ENCODE measurements at regions not wholly inside any gene's neighbourhood (a gene's known extent, or its start where the extent isn't known, plus 50 kb on each side); places are given as distances from the start of the nearest gene placed in this dataset.

- H3K27ac Mint-ChIP-seq: no peak overlapping the region
- H3K4me3 Mint-ChIP-seq: no peak overlapping the region
- ChIA-PET CTCF (no interaction called here), POLR2A (no interaction called here)
- H3K27me3 Mint-ChIP-seq (ENCODE audit: low read depth): no peaks in the 10 kb centered on the region
- DNase-seq: no peak
- ATAC-seq: no peak
- no peaks in the 10 kb centered on the region for H3K36me3 Mint-ChIP-seq (ENCODE audit: low read depth)
- no peaks in the 10 kb centered on the region for H3K9me3 Mint-ChIP-seq (ENCODE audit: insufficient read depth)
- H3K4me1 Mint-ChIP-seq (ENCODE audit: low read depth): no peaks in the 10 kb centered on the region
Measured at GRCh38 chr18:78517328-78517727, 462.3 kb upstream of the SALL3 start.

GRCh38 chr18:78517973-78518372 is 461.6 kb upstream of the SALL3 start:
- ChIA-PET POLR2A (no interaction called here), CTCF (no interaction called here)
- H3K36me3 Mint-ChIP-seq (ENCODE audit: low read depth): no peaks in the 10 kb centered on the region
- no peaks in the 10 kb centered on the region for H3K27me3 Mint-ChIP-seq (ENCODE audit: low read depth)
- H3K9me3 Mint-ChIP-seq (ENCODE audit: insufficient read depth): no peaks in the 10 kb centered on the region
- ATAC-seq: no peak
- H3K4me3 Mint-ChIP-seq: no peak overlapping the region
- no peak overlapping the region for H3K27ac Mint-ChIP-seq
- DNase-seq: no peak
- no peaks in the 10 kb centered on the region for H3K4me1 Mint-ChIP-seq (ENCODE audit: low read depth)

GRCh38 chr18:78518805-78519204 is 460.8 kb upstream of the SALL3 start:
- POLR2A ChIA-PET: no interaction called here
- DNase-seq (no peak), ATAC-seq (no peak)
- Mint-ChIP-seq H3K9me3 (ENCODE audit: insufficient read depth) (no peaks in the 10 kb centered on the region), H3K27ac (no peak overlapping the region), H3K4me1 (ENCODE audit: low read depth) (no peaks in the 10 kb centered on the region), H3K27me3 (ENCODE audit: low read depth) (no peaks in the 10 kb centered on the region), H3K4me3 (no peak overlapping the region), H3K36me3 (ENCODE audit: low read depth) (no peaks in the 10 kb centered on the region)
- CTCF ChIA-PET: no interaction called here

GRCh38 chr18:78519394-78520062 is 460.1 kb upstream of the SALL3 start:
- DNase-seq: no peak
- Mint-ChIP-seq H3K27ac (no peak overlapping the region), H3K9me3 (ENCODE audit: insufficient read depth) (no peaks in the 10 kb centered on the region), H3K4me1 (ENCODE audit: low read depth) (no peaks in the 10 kb centered on the region), H3K27me3 (ENCODE audit: low read depth) (no peaks in the 10 kb centered on the region), H3K36me3 (ENCODE audit: low read depth) (no peaks in the 10 kb centered on the region), H3K4me3 (no peak overlapping the region)
- ATAC-seq: no peak
- ChIA-PET POLR2A (no interaction called here), CTCF (no interaction called here)

- no peak for DNase-seq
- POLR2A ChIA-PET: no interaction called here
- no peaks in the 10 kb centered on the region for H3K4me1 Mint-ChIP-seq (ENCODE audit: low read depth)
Measured at GRCh38 chr18:78521136-78521535, 458.5 kb upstream of the SALL3 start.

GRCh38 chr18:78521744-78522143 is 457.9 kb upstream of the SALL3 start:
- Mint-ChIP-seq H3K4me3 (no peak overlapping the region), H3K9me3 (ENCODE audit: insufficient read depth) (no peaks in the 10 kb centered on the region), H3K4me1 (ENCODE audit: low read depth) (no peaks in the 10 kb centered on the region), H3K27ac (no peak overlapping the region), H3K27me3 (ENCODE audit: low read depth) (no peaks in the 10 kb centered on the region), H3K36me3 (ENCODE audit: low read depth) (no peaks in the 10 kb centered on the region)
- POLR2A ChIA-PET: no interaction called here
- no peak for DNase-seq
- CTCF ChIA-PET: no interaction called here
- no peak for ATAC-seq

More at GRCh38 chr18:78521136-78521535, 458.5 kb upstream of the SALL3 start:
- no peaks in the 10 kb centered on the region for H3K9me3 Mint-ChIP-seq (ENCODE audit: insufficient read depth)
- H3K27me3 Mint-ChIP-seq (ENCODE audit: low read depth): no peaks in the 10 kb centered on the region
- no peak overlapping the region for H3K4me3 Mint-ChIP-seq
- no peak overlapping the region for H3K27ac Mint-ChIP-seq
- no peaks in the 10 kb centered on the region for H3K36me3 Mint-ChIP-seq (ENCODE audit: low read depth)
- no peak for ATAC-seq
- CTCF ChIA-PET: no interaction called here

- ATAC-seq: no peak
- POLR2A ChIA-PET: no interaction called here
- CTCF ChIA-PET: no interaction called here
- no peak for DNase-seq
- Mint-ChIP-seq H3K36me3 (ENCODE audit: low read depth) (no peaks in the 10 kb centered on the region), H3K4me3 (no peak overlapping the region), H3K27me3 (ENCODE audit: low read depth) (no peaks in the 10 kb centered on the region), H3K9me3 (ENCODE audit: insufficient read depth) (no peaks in the 10 kb centered on the region), H3K27ac (no peak overlapping the region), H3K4me1 (ENCODE audit: low read depth) (no peaks in the 10 kb centered on the region)
Measured at GRCh38 chr18:78522507-78522906, 457.1 kb upstream of the SALL3 start.

GRCh38 chr18:78523850-78524249 is 455.8 kb upstream of the SALL3 start:
- DNase-seq: no peak
- POLR2A ChIA-PET: no interaction called here
- H3K9me3 Mint-ChIP-seq (ENCODE audit: insufficient read depth): no peaks in the 10 kb centered on the region
- H3K27me3 Mint-ChIP-seq (ENCODE audit: low read depth): no peaks in the 10 kb centered on the region
- CTCF ChIA-PET: no interaction called here
- H3K4me1 Mint-ChIP-seq (ENCODE audit: low read depth): no peaks in the 10 kb centered on the region
- no peak overlapping the region for H3K27ac Mint-ChIP-seq
- ATAC-seq: no peak
- H3K36me3 Mint-ChIP-seq (ENCODE audit: low read depth): no peaks in the 10 kb centered on the region
- no peak overlapping the region for H3K4me3 Mint-ChIP-seq

- Mint-ChIP-seq H3K27ac (no peak overlapping the region), H3K27me3 (ENCODE audit: low read depth) (no peaks in the 10 kb centered on the region), H3K4me3 (no peak overlapping the region), H3K36me3 (ENCODE audit: low read depth) (no peaks in the 10 kb centered on the region), H3K9me3 (ENCODE audit: insufficient read depth) (no peaks in the 10 kb centered on the region), H3K4me1 (ENCODE audit: low read depth) (no peaks in the 10 kb centered on the region)
- CTCF ChIA-PET: interaction anchor here (0.7 kb wide), 1 partner anchor 60 kb away, joined by 3 read pairs; no protein-coding TSS in a partner anchor
- DNase-seq: no peak
- ATAC-seq: no peak
- POLR2A ChIA-PET: no interaction called here
Measured at GRCh38 chr18:78525366-78526111, 454.1 kb upstream of the SALL3 start.

GRCh38 chr18:78526275-78526674 is 453.3 kb upstream of the SALL3 start:
- Mint-ChIP-seq H3K4me3 (no peak overlapping the region), H3K9me3 (ENCODE audit: insufficient read depth) (no peaks in the 10 kb centered on the region), H3K4me1 (ENCODE audit: low read depth) (no peaks in the 10 kb centered on the region), H3K27ac (no peak overlapping the region), H3K36me3 (ENCODE audit: low read depth) (no peaks in the 10 kb centered on the region), H3K27me3 (ENCODE audit: low read depth) (no peaks in the 10 kb centered on the region)
- ChIA-PET POLR2A (no interaction called here), CTCF (interaction anchor here (0.7 kb wide), 1 partner anchor 61 kb away, joined by 3 read pairs; no protein-coding TSS in a partner anchor)
- ATAC-seq (no peak), DNase-seq (no peak)

GRCh38 chr18:78526923-78527711 is 452.5 kb upstream of the SALL3 start:
- H3K27ac Mint-ChIP-seq: no peak overlapping the region
- POLR2A ChIA-PET: no interaction called here
- CTCF ChIA-PET: no interaction called here
- no peaks in the 10 kb centered on the region for H3K36me3 Mint-ChIP-seq (ENCODE audit: low read depth)
- no peak for ATAC-seq
- no peak overlapping the region for H3K4me3 Mint-ChIP-seq
- no peaks in the 10 kb centered on the region for H3K4me1 Mint-ChIP-seq (ENCODE audit: low read depth)
- no peaks in the 10 kb centered on the region for H3K27me3 Mint-ChIP-seq (ENCODE audit: low read depth)
- no peaks in the 10 kb centered on the region for H3K9me3 Mint-ChIP-seq (ENCODE audit: insufficient read depth)
- no peak for DNase-seq

GRCh38 chr18:78527984-78528383 is 451.6 kb upstream of the SALL3 start:
- ATAC-seq (no peak), DNase-seq (no peak)
- H3K9me3 Mint-ChIP-seq (ENCODE audit: insufficient read depth): no peaks in the 10 kb centered on the region
- no peak overlapping the region for H3K4me3 Mint-ChIP-seq
- POLR2A ChIA-PET: no interaction called here
- no peaks in the 10 kb centered on the region for H3K27me3 Mint-ChIP-seq (ENCODE audit: low read depth)
- H3K27ac Mint-ChIP-seq: no peak overlapping the region
- CTCF ChIA-PET: no interaction called here
- H3K4me1 Mint-ChIP-seq (ENCODE audit: low read depth): no peaks in the 10 kb centered on the region
- H3K36me3 Mint-ChIP-seq (ENCODE audit: low read depth): no peaks in the 10 kb centered on the region

Measured in activated CD8-positive, alpha-beta T cell treated with anti-CD3 and anti-CD28 coated beads, Interleukin-2, amount 10 ng/mL, durations not matched to agents 7 days and 5 days (primary cell).